Ishikawa (cell line): ENCODE measurements at regions not wholly inside any gene's neighbourhood (a gene's known extent, or its start where the extent isn't known, plus 50 kb on each side); places are given as distances from the start of the nearest gene placed in this dataset.

Experiments
- CEBPB ChIP-seq: IDR thresholded peaks from 2 replicates; pipeline ENCODE4 v1.6.1; 2012
- CREB1 ChIP-seq: IDR thresholded peaks from 2 replicates; pipeline ENCODE4 v1.6.1; 2012; ENCODE audit warnings: low read depth
- EGR1 ChIP-seq: IDR thresholded peaks from 2 replicates; pipeline ENCODE4 v1.6.1; 2012
- EP300 ChIP-seq: IDR thresholded peaks from 2 replicates; pipeline ENCODE4 v1.6.1; 2012; ENCODE audit warnings: borderline replicate concordance
- FOXM1 ChIP-seq: IDR thresholded peaks from 2 replicates; pipeline ENCODE4 v1.6.1; 2012; ENCODE audit warnings: low read depth, borderline replicate concordance
- NFIC ChIP-seq: IDR thresholded peaks from 2 replicates; pipeline ENCODE4 v1.6.1; 2012
- RAD21 ChIP-seq: IDR thresholded peaks from 2 replicates; pipeline ENCODE4 v1.6.1; 2012; ENCODE audit warnings: low read depth
- REST ChIP-seq: IDR thresholded peaks from 2 replicates; pipeline ENCODE4 v1.6.1; 2012; ENCODE audit warnings: low read depth, mild to moderate bottlenecking
- TAF1 ChIP-seq: IDR thresholded peaks from 2 replicates; pipeline ENCODE4 v1.6.1; 2012; ENCODE audit warnings: low read depth, mild to moderate bottlenecking
- TCF12 ChIP-seq: IDR thresholded peaks from 2 replicates; pipeline ENCODE4 v1.6.1; 2012; ENCODE audit warnings: low read depth
- TEAD4 ChIP-seq: IDR thresholded peaks from 2 replicates; pipeline ENCODE4 v1.6.1; 2012
- YY1 ChIP-seq: IDR thresholded peaks from 2 replicates; pipeline ENCODE4 v1.6.1; 2012; ENCODE audit warnings: low read depth
- ZBTB7A ChIP-seq: IDR thresholded peaks from 2 replicates; pipeline ENCODE4 v1.6.1; 2012; ENCODE audit warnings: low read depth
- TF ChIP-seq, protein P1 (sequence below): IDR thresholded peaks from 2 replicates; pipeline ENCODE4 v1.6.1; 2012
- TF ChIP-seq, protein P2 (sequence below): IDR thresholded peaks from 2 replicates; pipeline ENCODE4 v1.6.1; 2012

DNA sequence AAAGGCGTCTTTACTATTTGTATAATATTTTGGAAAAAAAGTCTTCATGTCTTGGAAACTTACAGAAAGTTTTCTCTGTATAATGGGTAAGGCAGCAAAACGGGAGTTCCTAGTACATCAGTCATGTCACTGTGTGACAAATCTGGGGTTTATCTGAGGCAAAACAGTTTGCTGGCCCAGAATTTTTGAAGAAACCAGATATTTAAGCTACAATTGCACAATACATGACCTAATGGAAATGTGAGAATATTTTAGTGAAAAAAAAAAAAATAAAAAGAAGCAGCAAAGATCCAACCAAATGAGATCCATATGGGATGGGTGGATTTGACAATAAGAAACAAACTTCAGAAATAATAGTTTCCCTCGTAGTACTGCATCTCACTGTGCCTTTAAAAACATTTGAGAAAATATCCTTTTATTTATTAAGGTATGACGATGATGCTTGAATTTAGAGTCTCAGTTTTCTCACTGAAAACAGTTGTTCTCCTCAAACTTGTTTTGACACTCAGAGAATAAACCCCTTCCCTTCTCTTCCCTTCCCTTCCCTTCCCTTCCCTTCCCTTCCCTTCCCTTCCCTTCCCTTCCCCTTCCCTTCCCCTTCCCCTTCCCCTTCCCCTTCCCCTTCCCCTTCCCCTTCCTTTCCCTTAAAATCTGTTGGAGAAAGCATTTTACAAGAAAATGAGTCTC lies 180.5 kb upstream of the TUT7 start:
- TF ChIP-seq TEAD4 = no peak
- TF ChIP-seq, protein P1, sequence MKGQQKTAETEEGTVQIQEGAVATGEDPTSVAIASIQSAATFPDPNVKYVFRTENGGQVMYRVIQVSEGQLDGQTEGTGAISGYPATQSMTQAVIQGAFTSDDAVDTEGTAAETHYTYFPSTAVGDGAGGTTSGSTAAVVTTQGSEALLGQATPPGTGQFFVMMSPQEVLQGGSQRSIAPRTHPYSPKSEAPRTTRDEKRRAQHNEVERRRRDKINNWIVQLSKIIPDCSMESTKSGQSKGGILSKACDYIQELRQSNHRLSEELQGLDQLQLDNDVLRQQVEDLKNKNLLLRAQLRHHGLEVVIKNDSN = no peak
- TF ChIP-seq TAF1 = no peak
- TF ChIP-seq CEBPB = no peak
- no peak for TF ChIP-seq CREB1
- TF ChIP-seq TCF12 = no peak
- no peak for TF ChIP-seq YY1
- TF ChIP-seq, protein P2, sequence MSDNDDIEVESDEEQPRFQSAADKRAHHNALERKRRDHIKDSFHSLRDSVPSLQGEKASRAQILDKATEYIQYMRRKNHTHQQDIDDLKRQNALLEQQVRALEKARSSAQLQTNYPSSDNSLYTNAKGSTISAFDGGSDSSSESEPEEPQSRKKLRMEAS = no peak
- no peak for TF ChIP-seq FOXM1
- no peak for TF ChIP-seq RAD21
- TF ChIP-seq EGR1 = no peak
- no peak for TF ChIP-seq EP300
- no peak for TF ChIP-seq REST
- TF ChIP-seq NFIC = no peak
- no peak for TF ChIP-seq ZBTB7A

DNA sequence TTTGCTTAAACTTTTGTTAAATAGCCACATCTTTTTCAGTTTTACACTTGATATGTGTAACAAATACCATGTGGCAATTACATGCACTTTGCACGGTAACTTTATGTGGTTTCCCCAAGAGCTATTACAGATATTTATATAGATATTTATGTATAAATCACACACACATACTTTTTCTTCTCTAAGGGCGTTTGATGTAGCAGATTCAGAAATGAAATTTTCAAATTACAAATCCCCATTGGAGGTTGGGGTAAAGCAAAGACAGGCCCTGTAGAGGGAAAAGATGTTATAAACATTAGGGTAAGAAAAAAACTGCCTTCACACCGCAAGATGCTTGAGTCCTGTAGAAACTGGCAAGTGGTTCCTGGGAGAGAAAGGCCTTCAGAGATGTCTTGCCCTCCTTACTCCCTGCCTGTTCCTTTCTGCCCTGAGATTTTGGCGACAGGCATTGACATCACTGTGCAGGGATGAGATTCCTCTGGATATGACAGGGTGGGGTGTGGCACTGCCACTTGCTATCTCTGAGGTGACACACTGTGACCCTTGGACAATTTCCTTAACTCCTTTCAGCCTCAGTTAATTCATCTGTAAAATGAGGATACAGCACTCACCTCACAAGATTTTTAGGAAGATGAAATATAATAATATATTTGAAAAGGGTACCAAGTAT lies 177.9 kb upstream of the TUT7 start:
- TF ChIP-seq, protein P1 = no peak
- TF ChIP-seq EP300 (no peak), RAD21 (no peak), TEAD4 (no peak), TCF12 (no peak), CREB1 (no peak), TAF1 (no peak), CEBPB (no peak), YY1 (no peak), NFIC (no peak), EGR1 (no peak), ZBTB7A (no peak), REST (no peak), FOXM1 (no peak)
- TF ChIP-seq, protein P2 = no peak

GRCh38 chr9:86531273-86531970 lies 177.2 kb upstream of the TUT7 start:
- TF ChIP-seq REST = no peak
- TF ChIP-seq TCF12 = no peak
- TF ChIP-seq FOXM1 = no peak
- TF ChIP-seq NFIC = no peak

DNA sequence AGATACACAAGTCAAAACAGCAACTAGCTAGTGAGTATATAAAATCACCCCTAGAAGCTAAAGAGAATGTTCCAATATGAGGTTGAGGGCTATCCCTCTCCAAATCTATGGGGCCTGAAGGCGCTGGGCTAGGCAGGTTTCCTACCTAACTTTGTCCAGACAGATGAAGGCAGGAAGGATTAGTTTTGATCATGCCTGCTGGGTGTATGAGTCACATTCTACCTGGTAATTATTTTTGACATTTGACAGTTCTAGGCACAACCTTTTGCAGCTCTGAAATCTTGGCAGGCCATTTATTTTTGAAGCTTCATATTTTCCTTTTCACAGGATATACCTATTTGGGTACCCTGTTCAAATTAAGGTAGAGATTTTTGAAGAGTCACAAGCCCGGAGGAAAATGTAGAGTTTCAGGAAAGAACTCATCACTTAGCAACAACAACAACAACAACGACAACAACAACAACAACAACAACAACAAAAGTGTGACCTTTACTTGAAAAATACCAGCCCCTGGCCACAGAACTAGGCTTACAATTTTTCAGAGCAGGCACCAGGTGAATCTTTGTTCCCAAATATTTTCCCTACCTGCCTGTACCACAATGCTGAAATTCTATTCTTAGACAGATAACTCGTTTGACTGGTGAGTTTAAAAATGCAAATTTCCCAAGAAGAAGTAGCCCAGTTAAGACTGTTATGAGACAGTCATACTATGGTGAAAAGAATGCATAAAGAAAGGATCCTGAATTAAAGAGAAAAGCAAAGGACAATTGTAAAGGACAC lies 175.5 kb upstream of the TUT7 start:
- TF ChIP-seq FOXM1 = no peak
- TF ChIP-seq TEAD4 = no peak
- TF ChIP-seq, protein P2 = no peak
- no peak for TF ChIP-seq RAD21
